ENCODE measurements at regions not wholly inside any gene's neighbourhood (a gene's known extent, or its start where the extent isn't known, plus 50 kb on each side); places are given as distances from the start of the nearest gene placed in this dataset.

DNA sequence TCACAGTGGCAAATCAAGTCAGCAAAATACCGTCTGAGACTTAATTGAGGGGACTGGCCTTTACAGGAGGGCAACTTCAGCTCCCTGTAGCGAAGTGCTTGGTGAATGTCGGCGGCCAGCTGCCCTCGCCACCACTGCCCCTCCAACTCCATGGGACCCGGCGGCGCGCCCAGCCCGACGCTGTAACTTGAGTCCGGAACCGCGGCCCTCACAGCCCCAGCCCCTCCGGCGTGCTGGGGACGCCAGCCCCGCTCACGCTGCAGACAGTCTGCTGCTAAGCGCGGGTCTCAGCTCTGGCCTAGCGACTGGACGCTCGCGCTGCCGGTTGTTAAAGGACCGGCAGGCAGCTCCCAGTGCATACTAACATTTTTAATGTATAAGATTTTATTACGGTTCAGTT is 113.4 kb upstream of the NUPR2 start:
- TF ChIP-seq, protein P1, sequence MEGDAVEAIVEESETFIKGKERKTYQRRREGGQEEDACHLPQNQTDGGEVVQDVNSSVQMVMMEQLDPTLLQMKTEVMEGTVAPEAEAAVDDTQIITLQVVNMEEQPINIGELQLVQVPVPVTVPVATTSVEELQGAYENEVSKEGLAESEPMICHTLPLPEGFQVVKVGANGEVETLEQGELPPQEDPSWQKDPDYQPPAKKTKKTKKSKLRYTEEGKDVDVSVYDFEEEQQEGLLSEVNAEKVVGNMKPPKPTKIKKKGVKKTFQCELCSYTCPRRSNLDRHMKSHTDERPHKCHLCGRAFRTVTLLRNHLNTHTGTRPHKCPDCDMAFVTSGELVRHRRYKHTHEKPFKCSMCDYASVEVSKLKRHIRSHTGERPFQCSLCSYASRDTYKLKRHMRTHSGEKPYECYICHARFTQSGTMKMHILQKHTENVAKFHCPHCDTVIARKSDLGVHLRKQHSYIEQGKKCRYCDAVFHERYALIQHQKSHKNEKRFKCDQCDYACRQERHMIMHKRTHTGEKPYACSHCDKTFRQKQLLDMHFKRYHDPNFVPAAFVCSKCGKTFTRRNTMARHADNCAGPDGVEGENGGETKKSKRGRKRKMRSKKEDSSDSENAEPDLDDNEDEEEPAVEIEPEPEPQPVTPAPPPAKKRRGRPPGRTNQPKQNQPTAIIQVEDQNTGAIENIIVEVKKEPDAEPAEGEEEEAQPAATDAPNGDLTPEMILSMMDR (conservative IDR thresholded peaks at IDR 0.05): no peak
- no peak for TF ChIP-seq EZH2 (IDR thresholded peaks at IDR 0.05; ENCODE audit: low read depth)

Data from PC-9 (cell line).